Fibroblast of gingiva (primary cell): ENCODE measurements at regions not wholly inside any gene's neighbourhood (a gene's known extent, or its start where the extent isn't known, plus 50 kb on each side); places are given as distances from the start of the nearest gene placed in this dataset.

ENCODE experiments used
- DNase-seq: peaks from one replicate; pipeline ENCODE4 v3.0.0-alpha.2; 2011; ENCODE audit warnings: low read depth

- no peak for DNase-seq
These were observed 52.5 kb downstream of the KCNF1 start for GRCh38 chr2:10964052-10964790.

GRCh38 chr2:10965241-10965843 lies 53.6 kb downstream of the KCNF1 start:
- no peak for DNase-seq

- no peak for DNase-seq
These were observed 54.3 kb downstream of the KCNF1 start for GRCh38 chr2:10966056-10966455.

GRCh38 chr2:10966741-10967140 lies 55.0 kb downstream of the KCNF1 start:
- DNase-seq: no peak

GRCh38 chr2:10968176-10968575 lies 56.4 kb downstream of the KCNF1 start:
- no peak for DNase-seq

DNA sequence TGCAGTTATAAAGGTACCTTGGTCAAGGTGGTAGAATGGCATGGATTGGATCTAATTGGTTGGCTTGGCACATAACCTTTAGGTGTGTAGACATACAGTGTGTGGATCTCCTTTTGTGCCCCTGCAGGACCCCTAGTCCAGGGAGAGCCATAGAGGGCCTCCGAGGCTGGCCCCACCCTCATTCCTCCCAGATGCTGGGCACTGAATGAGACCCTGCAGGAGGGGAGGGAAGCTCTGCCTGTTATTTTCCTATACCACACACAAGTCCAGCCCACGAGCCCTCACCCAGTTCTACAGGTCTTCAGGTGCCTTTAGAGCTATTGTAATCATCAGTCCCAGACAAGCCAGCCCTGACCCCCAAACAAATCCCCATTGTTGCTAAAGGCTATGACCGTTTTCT lies 58.9 kb downstream of the KCNF1 start:
- no peak for DNase-seq

DNA sequence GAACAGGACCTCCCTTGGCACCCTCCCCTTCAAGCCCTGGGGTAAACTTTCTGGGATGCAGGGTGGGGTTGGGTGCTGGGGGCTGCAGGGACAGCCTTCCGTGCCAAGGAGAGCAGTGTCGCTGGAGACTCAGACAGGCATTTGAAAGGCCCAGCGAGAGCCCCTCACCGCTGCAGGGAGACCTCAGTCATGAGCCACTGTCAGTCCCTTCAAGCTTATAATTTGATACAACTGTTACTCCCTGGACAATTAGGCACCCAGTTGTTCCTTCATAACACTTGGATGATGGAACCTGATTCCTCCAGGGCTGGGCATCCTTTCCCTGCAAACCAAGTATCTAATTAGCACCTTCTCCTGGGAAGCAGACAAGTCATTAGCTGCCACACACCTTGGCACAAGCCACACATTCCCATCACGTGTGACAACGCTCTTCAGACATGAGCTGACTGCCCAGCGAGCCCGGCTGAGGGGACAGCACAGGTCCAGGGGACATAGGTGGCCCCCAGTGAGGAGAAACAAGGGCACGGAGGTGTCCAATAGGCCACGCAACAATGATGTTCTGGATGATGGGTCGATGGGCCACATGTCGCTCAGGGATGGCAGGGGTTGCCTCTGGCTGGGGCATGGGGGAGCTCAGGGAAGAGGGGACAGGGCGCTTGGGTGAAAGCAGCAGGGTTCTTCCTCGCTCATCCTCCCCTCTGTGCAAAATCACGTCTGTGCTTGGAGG lies 59.6 kb downstream of the KCNF1 start:
- no peak for DNase-seq

DNA sequence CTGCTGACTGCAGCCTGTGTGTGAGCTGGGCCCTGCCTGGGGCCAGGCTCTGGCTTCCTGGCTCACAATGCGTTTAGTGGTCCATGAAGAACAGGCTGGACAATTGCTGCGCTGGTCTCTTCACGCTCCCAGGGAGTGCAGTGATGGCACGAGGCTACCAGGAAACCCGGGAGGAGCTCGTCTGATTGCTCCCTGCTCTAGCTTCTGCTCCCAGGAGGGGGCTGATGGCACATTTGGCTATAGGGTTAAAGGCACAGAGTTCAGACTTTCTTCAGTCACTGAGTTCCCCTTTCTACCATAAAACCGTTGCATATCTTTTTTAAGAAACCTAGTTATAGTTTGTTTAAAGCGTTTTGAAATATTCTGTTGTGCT lies 60.1 kb downstream of the KCNF1 start:
- DNase-seq: no peak

- DNase-seq: no peak
These were observed 61.1 kb downstream of the KCNF1 start for GRCh38 chr2:10972683-10973433.

DNA sequence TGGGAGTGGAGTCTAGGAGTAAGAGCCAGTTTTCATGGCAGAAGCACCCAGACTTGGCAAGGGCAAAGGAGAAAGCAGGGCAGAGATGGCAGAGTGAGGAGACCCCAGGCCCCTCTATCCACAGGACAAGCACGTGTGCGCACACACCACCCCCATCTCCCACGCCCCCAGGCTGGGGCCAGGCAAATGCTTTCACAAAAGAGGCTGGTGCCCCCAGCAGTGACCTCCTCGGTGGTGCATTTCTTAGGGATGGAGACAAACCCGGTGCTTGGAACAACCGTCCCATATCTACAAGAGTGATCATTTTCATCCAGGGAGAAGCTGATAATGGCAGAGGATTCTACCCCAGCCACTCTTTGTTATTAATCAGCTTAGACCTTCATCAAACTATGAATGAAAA lies 62.0 kb downstream of the KCNF1 start:
- no peak for DNase-seq

- DNase-seq: no peak
These were observed 65.3 kb downstream of the KCNF1 start for GRCh38 chr2:10977003-10977402.

DNA sequence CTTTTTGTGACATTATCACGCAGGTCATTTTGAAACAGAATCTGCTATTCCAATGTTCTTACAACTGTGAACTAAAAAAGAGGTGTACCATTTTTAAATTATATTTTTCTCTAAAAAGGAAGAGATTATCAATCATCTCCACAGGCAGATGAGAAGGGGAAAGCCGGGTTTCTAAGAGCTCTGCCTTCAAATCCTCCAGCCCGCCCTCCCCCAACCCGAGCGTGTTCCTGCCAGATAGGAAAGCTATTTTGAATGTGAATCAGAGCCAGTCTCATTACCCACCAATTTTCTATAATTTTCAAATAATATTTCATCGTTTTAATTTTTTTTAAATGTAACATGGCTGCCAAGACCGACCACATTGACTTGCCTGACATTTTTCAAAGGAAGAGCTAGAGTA lies 65.9 kb downstream of the KCNF1 start:
- no peak for DNase-seq

- DNase-seq: no peak
These were observed 66.4 kb downstream of the KCNF1 start for GRCh38 chr2:10978090-10978670.

GRCh38 chr2:10980071-10980470 lies 68.3 kb downstream of the KCNF1 start:
- DNase-seq: no peak

DNA sequence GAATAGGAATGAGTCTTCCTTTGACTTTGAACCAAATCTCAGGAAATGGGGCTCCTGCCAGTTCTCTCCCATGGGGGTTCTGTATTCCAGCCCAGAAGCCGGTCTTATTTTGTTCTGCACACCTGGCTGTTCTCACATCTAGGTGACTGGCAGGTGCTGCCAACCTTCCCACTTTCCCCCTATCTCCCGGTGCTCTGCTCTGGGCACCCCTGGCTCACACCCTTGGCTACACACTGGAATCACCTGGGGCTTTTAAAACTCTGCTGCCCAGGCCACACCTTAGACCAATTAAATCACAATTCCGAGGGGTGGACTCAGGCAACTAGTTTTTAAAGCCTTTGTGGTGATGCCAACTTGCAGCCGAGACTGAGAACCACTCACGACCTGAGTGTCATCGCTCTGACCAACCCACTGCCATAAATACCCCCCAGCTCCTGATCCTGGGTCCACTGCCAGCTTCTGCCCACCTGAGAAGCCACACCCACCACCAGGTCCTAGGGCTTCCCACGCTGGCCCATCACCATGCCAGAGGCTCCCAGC lies 69.2 kb downstream of the KCNF1 start:
- DNase-seq: no peak

- no peak for DNase-seq
These were observed 69.7 kb downstream of the KCNF1 start for GRCh38 chr2:10981451-10981850.

GRCh38 chr2:10981941-10982431 lies 70.3 kb downstream of the KCNF1 start:
- DNase-seq: no peak

- no peak for DNase-seq
These were observed 71.4 kb downstream of the KCNF1 start for GRCh38 chr2:10982931-10983701.

- DNase-seq: no peak
These were observed 72.0 kb downstream of the KCNF1 start for GRCh38 chr2:10983711-10984110.

DNA sequence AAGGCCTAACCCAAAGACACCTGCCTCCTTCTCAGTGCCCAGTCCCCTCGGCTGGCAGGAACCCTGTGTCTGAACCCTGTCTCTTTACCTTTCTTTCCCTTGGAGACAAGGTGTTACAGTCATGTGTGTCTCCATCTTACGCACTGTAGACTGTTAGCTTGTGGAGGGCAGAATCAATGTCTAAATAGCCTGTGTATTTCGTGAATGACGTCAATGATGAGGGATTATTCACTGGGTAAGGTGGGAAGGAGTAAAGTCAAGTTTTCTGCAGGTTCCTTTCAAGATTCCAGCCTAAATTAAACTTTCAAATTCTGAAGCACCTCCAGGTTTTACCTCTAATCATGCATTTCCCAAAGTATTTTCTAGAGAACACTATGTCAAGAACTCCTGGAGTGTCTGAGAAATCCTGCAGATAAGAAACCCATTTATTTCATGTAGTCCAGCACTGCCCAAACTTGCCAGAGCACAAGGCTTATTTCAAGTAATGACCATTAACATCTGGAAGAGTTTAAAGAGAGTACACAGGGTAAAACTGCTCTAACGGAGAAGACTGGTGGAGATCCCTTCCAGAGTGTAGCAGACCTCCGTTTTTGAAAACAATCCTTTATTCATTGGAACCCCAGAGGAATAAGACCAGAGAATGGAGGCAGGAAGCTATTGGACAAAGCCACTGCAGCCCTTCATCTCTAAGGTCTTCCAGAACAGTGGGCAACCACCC lies 72.8 kb downstream of the KCNF1 start:
- no peak for DNase-seq
